Glomerular visceral epithelial cell (primary cell): ENCODE measurements at regions not wholly inside any gene's neighbourhood (a gene's known extent, or its start where the extent isn't known, plus 50 kb on each side); places are given as distances from the start of the nearest gene placed in this dataset.
"Not testable (repeated sequence)": the region's sequence is repeated elsewhere in the genome, so short reads cannot be mapped to it uniquely, and the experiment has no call there.

Source experiments
- DNase-seq: peaks from one replicate; pipeline ENCODE4 v3.0.0-alpha.2; 2016; ENCODE audit errors: extremely low spot score

GRCh38 chr4:77305766-77306165, 148.8 kb downstream of the CCNG2 start:
- no peak for DNase-seq

DNA sequence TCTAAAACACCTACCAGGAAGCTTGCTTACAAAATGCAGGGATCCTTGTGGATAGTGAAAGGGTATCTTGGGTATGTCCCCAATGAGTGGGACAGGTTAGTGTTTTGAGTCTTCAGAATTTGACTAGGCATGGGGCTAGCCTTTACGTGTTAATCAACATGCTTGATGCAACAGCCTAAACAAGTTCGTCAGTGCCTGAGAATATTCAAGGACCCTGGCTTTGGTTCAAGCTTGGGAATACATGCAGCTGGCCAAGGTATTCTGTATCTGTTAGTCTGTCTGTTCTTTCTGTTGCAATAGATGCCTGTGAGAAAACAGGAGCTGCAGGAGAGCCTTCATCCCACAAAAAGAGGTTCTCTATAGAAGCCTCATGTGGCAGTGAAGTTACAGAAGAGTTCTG, 149.5 kb downstream of the CCNG2 start:
- no peak for DNase-seq

DNA sequence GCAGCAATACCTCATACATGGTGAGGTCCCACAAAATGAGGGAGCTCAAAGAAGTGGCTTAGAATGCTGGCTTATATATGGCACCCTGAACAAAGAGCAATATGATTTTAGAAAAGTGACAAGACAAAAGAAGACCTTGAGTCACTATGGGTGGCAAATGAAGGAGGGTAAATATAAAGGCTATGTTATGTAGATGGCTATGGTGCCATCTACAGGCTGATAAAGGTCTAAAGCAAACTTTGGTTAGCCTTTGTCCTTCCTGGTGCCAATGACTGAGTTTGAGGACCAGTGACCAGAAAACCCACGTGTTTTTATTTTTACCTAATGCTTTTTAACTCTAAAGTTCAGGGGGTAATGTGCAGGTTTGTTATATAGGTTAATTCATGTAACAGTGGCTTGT, 151.8 kb downstream of the CCNG2 start:
- peak; percentile 21 for DNase-seq

GRCh38 chr4:77309496-77309895, 152.5 kb downstream of the CCNG2 start:
- peak; percentile 15 for DNase-seq

- DNase-seq = peak; percentile 62
Measured at GRCh38 chr4:77310931-77311330, 153.9 kb downstream of the CCNG2 start.

- no peak for DNase-seq
Measured at GRCh38 chr4:77314697-77315096, 157.7 kb downstream of the CCNG2 start.

GRCh38 chr4:77327151-77327550, 170.1 kb downstream of the CCNG2 start:
- no peak for DNase-seq

DNA sequence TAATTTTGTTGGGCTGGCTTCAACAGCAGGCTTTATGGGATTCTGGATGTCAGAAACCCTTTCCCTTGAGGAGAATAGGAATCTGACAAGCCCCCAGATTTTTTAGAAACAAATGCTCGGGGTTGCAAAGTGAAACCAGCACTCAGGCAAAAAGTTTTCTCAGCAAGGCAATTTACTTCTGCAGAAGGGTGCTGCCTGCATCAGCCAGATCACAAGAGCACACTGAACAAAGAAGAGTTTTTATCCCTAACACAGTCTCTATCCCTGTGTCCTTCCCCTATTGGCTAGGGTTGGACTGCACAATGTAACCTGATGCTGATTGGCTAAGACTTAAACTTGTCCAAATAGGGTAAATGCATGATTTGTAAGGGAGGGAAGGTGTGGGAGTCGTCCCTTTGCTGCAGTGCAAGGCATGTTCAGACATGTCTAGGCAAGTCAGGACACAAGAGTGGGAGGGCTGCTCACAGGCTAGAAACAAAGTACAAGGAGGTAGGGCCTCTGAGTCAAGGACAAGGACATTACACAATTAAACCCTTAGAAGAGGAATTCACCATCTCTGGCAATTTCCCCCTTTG, 175.8 kb downstream of the CCNG2 start:
- DNase-seq = no peak

DNA sequence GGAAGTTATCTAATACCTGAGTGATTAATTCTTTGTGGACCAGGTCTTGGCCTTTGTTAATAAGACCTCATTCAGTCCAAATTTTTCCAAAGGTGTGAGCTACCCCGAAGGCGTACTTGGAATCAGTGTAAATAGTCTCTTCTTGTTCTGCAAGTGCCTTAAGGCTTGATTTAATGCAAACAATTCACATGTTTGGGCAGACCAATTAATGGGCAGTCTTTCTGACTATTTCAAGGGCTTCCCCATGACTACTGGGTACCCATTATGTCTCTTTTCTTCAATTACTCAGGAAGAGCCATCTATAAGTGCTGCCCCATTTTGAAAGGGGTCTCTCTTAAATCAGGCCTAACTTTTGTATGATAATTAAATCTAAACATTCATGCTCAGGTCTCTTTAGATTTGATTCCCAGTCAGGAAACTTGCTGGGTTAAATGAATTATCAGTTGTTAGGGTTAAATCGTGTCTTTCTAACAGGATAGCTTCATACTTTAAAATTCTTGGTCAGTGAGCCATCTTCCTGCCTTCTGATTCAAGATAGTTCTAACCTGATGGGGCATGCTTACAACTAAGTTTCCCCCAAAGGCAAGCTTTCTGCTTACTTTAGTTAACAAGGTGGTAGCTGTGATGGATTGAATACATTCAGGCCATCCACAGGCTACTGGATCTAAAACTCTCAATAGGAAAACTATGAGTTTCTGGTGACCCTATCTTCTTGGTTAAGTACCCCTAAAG, 179.6 kb downstream of the CCNG2 start:
- DNase-seq = no peak

DNA sequence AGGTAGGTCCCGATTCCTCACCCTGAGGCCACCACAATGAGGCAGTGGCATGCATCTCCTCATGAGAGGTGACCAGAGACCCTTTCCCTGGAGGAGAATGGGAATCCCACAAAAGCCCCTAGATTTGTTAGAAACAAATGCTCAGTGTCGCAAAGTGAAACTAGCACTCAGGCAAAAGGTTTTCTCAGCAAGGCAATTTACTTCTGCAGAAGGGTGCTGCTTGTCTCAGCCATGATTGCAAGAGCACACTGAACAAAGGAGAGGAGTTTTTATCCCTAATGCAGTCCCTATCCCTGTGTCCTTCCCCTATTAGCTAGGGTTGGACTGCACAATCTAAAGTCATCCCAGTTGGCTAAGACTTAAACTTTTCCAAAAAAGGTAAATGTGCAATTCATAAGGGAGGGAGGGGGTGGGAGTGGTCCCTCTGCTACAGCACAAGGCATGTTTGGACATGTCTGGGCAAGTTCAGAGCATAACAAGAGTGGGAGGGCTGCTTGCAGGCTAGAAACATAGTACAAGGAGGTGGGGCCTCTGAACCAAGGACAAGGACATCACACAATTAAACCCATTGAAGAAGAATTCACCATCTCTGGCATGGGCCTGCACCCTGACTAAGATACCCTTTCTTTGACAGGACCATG, 185.3 kb downstream of the CCNG2 start:
- no peak for DNase-seq

DNA sequence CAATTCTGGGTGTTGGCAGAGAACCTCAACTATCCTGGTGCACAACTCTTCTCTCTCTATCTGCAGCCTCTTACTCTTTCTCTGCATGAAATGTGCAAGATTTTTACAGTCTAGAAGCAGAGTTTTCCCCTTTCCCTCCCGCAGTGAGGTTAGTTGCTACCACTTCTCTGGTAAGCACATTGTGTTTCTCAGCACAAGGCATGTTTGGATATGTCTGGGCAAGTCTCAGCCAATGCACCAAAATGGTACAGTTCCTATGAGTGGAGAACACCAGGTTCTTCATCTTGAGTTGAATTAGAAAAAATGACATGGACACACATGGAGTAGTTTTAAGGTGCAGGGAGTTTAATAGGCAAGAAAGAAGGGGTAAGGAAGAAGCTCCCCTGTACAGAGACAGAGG, 187.0 kb downstream of the CCNG2 start:
- no peak for DNase-seq

GRCh38 chr4:77344784-77345183, 187.8 kb downstream of the CCNG2 start:
- DNase-seq = peak; percentile 25

GRCh38 chr4:77347351-77347966, 190.5 kb downstream of the CCNG2 start:
- DNase-seq = peak; percentile 77

- DNase-seq = no peak
Measured at GRCh38 chr4:77348815-77349214, 191.8 kb downstream of the CCNG2 start.

GRCh38 chr4:77349364-77349763, 192.4 kb downstream of the CCNG2 start:
- DNase-seq = no peak

- DNase-seq = no peak
Measured at GRCh38 chr4:77349796-77350195, 192.8 kb downstream of the CCNG2 start.

DNA sequence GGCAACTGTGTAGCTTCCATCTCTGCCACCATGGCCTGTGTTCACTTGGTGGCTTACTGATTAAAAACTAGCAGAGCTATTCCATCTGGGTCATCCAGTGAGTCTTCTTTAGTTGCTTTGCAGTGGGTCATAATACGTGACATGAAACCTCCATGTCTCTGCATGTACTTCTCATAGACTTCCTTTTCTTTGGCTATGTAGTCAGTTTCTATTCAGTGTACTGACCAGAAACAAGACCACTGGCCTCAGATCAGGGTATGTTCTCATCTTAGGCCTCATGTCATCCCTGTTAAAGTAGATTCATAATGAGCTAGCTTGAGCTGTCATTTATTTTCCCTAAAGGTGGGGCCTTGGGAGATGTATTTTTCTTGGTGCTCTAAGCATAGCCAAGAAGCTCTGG, 195.2 kb downstream of the CCNG2 start:
- no peak for DNase-seq

DNA sequence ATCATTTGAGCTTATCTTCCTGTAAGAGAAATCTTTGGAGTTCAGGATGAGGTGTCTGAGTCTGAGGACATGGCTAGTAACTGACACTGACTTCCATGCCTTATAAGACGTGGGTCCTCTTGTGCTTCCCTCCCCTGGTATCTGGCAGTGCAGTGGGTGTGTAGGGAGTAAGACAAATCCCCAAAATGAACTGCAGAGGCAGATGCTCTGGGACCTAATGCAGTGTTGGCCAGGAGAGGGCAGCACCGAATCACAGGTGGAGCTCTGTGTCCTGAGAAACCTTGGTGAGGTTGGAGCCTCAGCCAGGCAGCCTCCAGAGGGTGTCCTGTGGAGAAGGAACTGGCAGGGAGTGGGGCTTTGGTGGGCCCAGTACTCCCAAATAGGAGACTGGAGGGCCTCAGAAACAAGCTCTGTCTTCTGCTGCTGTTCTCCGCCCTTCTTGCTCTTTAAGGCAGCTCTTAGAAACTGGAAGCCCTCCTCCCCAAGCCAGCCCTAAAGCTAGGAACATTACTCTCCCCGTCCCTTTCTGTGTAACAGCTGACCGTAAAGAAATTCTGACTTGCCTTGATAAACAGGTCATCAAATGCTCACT, 196.8 kb downstream of the CCNG2 start:
- DNase-seq = not testable (repeated sequence)

- DNase-seq = no peak
Measured at GRCh38 chr4:77354550-77354949, 197.5 kb downstream of the CCNG2 start.

DNA sequence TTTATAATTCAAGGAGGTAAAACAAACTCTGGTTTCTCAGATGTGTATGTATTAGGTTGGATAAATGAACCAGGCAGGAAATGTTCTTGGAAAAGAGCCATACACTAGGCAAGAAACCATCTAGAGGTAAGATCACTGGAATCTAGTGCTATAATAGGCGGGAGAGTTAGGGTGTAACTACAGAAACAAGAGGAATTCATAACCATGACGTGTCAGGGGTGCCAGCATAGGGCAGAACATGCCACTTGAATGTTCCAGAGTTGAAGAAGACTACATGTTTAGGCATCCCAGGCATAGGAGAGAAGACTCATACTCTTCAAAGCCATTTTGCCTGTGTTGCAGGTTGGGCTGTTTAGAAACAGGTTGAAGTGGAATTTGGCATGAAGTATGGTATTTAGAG, 198.7 kb downstream of the CCNG2 start:
- no peak for DNase-seq

DNA sequence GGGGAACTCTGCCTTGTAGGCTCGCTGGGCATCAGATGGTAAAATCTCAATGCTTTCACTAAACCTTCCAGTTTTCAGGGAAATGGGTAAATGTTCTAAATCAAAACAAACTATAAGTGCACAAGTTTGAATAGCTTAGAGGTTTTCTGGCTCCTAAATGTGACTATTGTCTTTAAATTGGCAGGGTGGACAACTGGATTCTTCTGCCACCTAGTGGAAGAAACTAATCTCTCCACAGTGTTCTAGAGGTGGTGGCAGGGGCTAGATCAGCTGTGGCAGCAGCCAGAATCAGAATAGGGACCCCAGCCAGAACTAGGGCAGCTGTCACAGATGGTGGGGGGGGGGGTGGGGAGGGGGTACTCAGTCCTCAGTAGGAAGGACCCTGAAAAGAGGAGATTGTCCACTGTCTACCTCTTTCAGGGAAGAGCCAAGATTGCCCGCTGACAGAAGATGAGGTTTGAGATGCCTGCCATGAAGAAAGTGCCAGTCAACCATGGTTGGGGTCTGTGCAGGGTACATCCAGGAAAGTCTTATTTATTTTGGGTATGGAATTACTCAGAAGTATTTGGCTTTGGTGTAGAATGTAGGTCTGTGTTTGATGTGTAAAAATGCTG, 201.4 kb downstream of the CCNG2 start:
- peak; percentile 52 for DNase-seq

- DNase-seq = no peak
Measured at GRCh38 chr4:77360451-77360850, 203.4 kb downstream of the CCNG2 start.
